ENCODE measurements at regions not wholly inside any gene's neighbourhood (a gene's known extent, or its start where the extent isn't known, plus 50 kb on each side); places are given as distances from the start of the nearest gene placed in this dataset.

DNA sequence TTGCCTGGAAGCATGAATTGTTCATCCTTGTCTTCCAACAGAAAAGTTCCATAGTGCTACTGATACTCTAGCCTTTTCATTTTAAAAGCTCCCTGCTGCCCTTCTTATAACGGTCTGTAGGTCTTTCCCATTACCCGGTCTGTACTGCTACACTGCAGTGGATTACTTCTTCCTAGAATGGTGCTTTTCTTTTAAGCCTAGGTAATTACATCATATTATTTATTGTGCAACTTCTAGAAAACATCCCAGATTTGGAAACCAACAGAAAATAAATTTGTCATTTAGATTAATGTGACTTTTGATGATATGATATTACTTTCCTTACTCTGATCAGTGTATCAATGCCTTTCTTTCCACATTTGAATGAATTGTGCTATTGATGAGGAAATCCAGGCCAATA, 199.4 kb downstream of the TANC2 start:
- TF ChIP-seq, protein P1, sequence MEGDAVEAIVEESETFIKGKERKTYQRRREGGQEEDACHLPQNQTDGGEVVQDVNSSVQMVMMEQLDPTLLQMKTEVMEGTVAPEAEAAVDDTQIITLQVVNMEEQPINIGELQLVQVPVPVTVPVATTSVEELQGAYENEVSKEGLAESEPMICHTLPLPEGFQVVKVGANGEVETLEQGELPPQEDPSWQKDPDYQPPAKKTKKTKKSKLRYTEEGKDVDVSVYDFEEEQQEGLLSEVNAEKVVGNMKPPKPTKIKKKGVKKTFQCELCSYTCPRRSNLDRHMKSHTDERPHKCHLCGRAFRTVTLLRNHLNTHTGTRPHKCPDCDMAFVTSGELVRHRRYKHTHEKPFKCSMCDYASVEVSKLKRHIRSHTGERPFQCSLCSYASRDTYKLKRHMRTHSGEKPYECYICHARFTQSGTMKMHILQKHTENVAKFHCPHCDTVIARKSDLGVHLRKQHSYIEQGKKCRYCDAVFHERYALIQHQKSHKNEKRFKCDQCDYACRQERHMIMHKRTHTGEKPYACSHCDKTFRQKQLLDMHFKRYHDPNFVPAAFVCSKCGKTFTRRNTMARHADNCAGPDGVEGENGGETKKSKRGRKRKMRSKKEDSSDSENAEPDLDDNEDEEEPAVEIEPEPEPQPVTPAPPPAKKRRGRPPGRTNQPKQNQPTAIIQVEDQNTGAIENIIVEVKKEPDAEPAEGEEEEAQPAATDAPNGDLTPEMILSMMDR (IDR thresholded peaks at IDR 0.05): no peak
- no peak for TF ChIP-seq POLR2A (IDR thresholded peaks at IDR 0.05)

Data from thyroid gland (tissue), 4 donors.